ENCODE measurements at regions not wholly inside any gene's neighbourhood (a gene's known extent, or its start where the extent isn't known, plus 50 kb on each side); places are given as distances from the start of the nearest gene placed in this dataset.
"Not testable (repeated sequence)": the region's sequence is repeated elsewhere in the genome, so short reads cannot be mapped to it uniquely, and the experiment has no call there.

DNA sequence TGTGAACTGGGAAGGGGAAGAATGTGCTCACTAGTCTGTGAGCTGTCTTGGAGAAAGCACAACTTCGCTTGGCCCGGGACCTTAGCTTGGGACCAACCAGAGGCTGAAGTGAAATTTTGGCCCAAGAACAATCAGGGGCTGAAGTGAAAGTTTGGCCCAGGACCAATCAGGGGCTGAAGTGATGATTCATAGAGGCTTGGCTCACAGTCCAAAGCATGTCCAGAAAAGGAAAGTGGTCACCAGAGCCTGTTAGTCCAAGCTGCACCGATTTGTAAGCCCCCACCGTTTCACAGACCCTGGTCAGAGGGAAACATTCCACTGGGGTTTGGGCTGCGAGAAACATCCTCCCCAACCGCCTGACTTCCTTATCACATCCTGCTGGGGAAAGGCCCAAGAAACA, 763.3 kb downstream of the SPATA31A7 start:
- peak; percentile 47 for DNase-seq

GRCh38 chr9:61971635-61972034, 781.8 kb downstream of the SPATA31A7 start:
- DNase-seq: not testable (repeated sequence)

- not testable (repeated sequence) for DNase-seq
Measured at GRCh38 chr9:61974501-61974900, 784.7 kb downstream of the SPATA31A7 start.

DNA sequence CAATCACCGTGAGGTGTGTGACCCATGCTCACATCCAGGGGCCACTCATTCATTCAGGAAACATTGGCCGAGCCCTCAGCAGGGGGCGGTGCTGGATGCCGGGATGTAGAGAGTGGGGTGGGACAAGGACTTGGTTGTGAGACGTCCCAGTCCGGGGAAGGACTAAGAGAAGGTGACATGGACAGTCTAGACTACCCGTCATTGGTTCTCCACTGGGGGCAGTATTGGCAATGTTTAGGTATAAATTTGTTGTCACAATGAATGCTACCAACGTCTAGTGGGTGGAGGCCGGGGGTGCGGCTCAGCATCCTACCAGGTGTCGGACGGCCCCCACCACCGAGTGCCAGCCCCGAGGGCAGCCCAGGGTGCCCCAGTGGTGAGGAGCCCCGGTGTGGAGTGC, 786.5 kb downstream of the SPATA31A7 start:
- DNase-seq: not testable (repeated sequence)

DNA sequence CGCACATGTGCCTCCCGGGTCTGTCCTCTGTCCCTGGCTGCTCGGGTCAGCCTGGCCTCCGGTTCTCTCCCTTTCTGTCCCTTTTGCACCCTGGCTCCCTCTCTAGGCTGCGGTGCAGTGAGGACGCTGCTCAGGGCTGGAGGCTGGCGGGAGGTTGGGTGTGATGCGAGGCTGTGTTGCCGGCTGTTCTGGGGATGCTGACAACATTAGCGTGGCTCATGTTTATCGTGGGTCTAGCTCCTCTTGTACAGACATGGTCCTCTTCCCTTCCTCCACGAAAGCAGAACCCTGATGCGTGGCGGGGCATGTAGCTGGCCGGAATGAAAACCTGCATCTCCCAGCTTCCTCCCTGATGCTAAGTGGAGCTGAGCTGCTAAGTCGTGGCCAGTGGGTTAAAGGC, 792.9 kb downstream of the SPATA31A7 start:
- DNase-seq: not testable (repeated sequence)

GRCh38 chr9:61983441-61983840, 793.6 kb downstream of the SPATA31A7 start:
- DNase-seq: not testable (repeated sequence)

DNA sequence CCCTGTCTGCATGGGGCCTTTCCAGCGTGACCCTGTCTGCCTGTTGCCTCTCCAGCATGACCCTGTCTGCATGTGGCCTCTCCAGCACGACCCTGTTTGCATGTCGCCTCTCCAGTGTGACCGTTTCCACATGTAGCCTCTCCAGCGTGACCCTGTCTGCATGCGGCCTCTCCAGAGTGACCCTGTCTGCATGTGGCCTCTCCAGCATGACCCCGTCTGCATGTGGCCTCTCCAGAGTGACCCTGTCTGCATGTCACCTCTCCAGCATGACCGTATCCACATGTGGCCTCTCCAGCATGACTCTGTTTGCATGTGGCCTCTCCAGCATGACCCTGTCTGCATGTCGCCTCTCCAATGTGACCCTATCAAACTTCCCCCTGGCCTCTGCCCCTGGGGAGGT, 794.1 kb downstream of the SPATA31A7 start:
- not testable (repeated sequence) for DNase-seq

GRCh38 chr9:61984513-61984912, 794.7 kb downstream of the SPATA31A7 start:
- not testable (repeated sequence) for DNase-seq

DNA sequence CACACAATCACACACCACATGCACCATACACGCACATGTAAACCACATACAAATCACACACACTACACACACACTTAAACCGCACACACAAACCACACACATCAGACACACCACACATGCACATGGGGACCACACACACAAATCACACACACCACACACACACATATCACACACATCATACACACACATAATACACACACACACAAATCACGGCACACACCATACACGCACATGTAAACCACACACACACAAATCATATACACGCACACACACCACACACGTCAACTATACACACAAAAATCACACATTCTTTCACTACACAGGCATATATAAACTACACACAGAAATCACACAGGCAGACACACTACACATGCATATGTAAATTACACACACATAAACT, 802.3 kb downstream of the SPATA31A7 start:
- not testable (repeated sequence) for DNase-seq

GRCh38 chr9:62032441-62032840, 842.6 kb downstream of the SPATA31A7 start:
- DNase-seq: not testable (repeated sequence)

DNA sequence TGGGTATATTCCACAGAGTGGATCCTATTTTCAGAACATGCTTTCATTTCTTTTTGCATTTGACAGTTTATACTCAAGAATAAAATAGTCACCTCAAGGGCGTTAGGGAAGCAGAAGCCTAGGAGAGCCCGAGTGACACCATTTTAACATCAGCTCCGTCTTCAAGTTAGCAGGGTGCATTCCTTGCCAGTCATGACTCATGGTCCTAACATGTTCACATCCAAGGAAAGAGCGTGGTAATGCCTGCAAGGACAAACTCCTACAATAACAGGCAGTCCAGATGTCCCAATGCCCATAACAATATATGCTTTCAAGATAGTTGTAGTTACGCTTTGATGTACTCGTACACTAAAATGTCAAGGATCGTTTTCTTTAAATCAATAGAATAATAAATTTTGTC, 848.4 kb downstream of the SPATA31A7 start:
- not testable (repeated sequence) for DNase-seq

DNA sequence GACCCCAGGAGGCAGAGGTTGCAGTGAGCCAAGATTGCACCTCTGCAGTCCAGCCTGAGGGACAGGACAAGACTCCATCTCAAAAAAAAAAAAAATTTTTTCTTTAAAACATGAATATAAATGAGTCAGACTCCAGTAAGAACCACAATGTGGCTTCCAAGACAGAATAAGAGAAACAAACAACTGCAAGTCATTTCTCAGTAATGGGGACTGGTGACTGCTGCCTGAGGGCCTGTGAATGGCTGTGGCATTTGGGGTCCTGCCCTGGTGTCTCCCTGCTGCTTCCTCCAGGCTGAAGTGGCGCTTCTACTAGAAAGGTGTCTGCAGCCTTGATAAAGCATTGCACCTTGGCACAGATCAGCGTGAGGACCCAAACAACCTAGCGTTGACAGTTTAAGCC, 868.3 kb downstream of the SPATA31A7 start:
- not testable (repeated sequence) for DNase-seq

DNA sequence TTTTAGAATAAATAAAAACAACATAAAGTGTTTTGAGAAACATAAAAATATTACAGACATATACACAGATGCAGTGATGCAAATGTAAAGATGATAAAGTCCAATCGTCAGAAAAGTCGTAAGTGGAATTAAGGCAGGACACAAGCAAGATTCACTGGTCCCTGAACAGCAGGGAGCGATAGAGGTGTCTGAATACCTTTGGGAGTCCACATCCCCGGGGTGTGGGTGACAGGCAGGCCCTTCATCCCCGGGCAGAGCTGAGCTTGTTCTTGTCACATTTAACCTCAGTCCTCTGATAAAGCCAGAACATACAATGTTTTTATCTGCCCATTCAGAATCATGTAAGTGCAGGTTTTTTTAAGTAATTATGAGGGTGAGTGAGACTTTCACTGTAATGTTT, 881.2 kb downstream of the SPATA31A7 start:
- DNase-seq: not testable (repeated sequence)

DNA sequence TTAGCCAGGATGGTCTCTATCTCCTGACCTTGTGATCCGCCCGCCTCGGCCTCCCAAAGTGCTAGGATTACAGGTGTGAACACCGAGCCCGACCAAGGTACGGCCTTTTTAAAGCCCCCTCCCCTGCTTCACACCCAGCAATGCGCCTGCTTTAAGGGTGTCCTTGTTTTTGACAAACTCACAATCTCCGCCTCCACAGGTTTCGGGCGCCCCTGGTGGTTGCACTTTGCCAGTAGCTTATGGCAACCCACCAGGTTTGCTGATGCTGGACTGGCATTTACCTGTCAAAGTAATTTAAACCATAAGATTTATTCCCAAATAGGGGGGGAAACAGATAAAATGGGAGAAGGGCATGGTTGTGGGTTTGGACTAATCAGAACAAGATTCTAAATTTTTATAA, 883.6 kb downstream of the SPATA31A7 start:
- not testable (repeated sequence) for DNase-seq

DNA sequence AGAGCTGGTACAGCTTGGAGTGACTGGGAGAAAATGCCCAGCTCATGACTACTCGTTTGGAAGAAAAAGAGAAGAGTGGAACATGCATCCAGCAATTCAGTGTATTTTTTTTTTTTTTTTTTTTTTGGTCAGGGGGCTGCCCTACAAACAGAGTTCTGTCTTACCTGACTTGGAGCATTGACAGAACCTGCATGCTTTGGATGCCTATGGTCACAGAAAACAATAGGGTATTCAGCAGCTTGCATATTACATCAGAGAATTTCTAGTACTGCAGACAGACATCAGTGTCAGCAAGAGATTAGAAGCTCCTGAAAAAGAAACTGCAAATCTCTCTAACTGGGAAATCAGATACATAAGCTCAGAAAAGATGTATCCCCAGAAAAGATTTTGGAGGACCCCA, 894.4 kb downstream of the SPATA31A7 start:
- DNase-seq: not testable (repeated sequence)

DNA sequence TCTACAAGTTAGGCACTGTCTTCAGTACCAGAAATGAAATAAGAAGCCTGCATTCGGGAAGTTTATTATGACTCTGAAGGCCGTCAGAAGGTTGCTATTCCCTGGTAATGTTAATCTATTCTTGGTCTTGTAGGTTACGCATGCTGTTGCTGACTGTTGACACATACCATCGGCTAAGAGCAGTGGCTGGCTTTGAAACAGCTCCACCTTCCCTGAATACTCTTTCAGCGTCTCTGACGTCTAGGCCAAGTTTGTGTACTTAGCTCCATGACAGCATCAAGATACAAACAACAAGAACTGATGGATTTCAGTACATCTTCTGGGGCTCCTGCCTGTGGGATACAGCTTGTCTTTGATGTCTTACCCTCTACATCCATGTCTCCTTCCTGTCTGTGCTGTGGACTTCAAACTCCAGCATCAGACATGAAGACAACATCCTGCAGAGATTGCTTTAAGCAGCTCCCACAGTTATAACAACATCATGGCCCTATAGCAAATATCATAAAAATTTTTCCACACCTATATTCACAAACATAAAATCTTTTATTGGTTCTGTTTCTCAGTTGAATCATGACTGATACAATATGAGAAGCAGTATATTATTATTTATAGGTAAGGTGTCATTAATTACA, 906.0 kb downstream of the SPATA31A7 start:
- not testable (repeated sequence) for DNase-seq

GRCh38 chr9:62110486-62110885, 920.6 kb downstream of the SPATA31A7 start:
- DNase-seq: not testable (repeated sequence)

DNA sequence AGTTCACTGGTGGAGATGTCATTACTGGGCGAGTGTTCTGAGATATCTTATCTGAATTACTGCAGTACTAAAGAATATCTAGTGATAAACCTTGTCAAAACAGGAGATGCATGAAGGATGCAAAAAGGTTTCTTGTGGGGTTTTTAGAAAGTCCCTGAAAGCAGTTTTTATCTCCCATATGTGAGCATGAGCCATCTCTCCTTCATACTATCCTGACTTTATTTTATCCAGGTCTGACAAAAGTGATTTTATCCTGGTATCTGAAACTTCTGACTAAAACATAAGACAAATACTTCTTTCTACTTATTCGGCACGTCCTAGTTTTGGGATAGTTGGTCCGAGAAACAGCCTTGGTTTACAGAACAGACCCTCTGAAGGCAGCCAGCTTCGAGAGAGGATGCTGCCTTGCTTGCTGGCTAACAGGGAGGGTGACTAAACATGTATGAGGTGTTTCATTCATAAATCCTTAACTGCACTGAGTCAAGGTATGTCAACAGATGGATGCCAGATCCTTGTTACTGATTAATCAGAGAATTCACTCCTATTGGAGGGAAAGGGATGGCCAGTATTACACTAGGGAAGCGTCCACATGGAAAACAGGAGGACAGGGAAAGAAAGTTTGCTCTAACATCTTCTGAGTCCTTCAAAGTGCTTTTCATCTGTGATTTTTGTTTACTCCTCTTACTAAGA, 927.3 kb downstream of the SPATA31A7 start:
- DNase-seq: not testable (repeated sequence)

- DNase-seq: not testable (repeated sequence)
Measured at GRCh38 chr9:62119656-62120055, 929.8 kb downstream of the SPATA31A7 start.

DNA sequence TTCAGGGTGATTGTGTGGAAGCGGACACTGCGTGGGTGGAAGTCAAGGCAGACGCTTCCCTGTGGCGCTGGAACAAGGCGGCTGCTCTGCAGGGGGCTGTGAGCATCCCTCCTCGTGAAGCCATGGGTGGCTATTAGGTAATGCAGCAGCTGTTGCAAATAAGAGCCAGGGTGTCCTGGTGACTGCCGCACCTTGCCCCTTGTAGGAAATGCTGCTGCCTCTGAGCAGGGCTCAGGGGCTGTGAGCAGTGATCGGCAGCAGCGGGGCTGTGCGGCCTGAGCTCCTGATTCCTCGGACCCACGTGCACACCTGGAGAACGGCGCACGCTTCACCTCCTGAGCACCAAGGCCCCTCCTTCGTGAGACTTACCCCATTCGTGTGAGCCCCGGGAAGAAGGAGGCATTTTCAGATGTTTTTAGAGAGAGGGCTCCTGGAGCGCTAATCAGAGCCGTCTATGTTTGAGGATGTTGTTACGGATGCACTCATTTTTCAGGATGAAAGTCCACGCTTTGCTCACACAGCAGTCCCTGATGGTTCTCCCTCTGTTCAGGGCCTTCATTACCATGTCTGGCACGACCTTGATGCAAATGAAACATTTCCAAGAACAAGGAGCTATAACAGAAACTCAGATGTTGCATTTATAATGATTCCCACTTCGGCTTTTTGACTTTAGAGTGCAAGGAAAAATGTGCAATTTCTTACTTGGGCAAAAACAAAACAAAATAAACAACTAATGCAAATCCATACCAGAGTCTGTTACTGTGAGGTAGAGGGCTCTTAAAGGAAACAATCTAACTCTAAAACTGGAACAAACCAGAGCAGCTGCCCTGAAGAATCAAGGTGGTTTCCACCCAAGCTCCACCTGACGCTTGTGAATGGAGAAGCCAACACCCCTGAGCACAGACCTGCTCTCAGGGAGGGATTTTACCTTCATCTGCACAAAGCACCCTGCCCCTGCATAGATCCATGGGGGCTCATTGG, 936.1 kb downstream of the SPATA31A7 start:
- not testable (repeated sequence) for DNase-seq

- not testable (repeated sequence) for DNase-seq
Measured at GRCh38 chr9:62135022-62135421, 945.2 kb downstream of the SPATA31A7 start.

GRCh38 chr9:62145648-62146047, 955.8 kb downstream of the SPATA31A7 start:
- DNase-seq: not testable (repeated sequence)

Data from dermis blood vessel endothelial cell (primary cell).